GM19467 (cell line): ENCODE measurements at regions not wholly inside any gene's neighbourhood (a gene's known extent, or its start where the extent isn't known, plus 50 kb on each side); places are given as distances from the start of the nearest gene placed in this dataset.
"Not testable (repeated sequence)": the region's sequence is repeated elsewhere in the genome, so short reads cannot be mapped to it uniquely, and the experiment has no call there.

Experiments
- ATAC-seq: cut with Tn5 transposase; IDR thresholded peaks from one replicate; pipeline ENCODE4 v1.9.1; 2021; ENCODE audit warnings: mild to moderate bottlenecking, moderate library complexity; ENCODE audit not compliant: unreplicated experiment

DNA sequence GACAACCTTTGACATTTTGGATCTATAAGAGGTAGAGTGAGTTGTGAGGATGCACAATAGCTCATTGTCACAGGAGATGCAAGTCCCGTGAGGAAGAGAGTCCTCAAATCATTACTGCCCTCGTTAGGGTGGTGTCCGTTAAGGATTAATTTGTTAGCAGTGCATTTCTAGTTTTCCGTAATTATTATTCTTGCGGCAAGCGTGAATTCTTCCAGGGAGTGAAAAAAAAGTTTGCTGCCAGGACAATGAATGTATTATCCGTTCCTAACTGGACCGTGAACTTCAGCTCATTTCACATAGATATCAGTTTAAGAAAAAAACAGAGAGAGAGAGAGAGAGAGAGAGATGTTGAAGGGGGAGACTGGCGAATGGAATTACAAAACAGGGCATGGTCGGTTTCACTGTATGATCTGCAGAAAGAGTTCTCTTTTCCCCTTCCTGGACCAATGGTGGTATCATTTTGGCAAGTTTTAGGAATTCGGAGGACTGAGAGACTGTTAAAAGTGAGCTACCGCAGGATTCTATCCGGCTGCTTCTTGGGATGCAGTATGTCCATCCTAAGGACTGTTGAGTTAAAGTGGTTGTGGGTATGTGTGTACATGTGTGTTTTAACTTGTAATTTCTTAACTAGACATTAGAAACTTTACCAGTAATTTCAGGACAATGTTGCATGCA lies 216.0 kb upstream of the NFIA start:
- no peak for ATAC-seq

DNA sequence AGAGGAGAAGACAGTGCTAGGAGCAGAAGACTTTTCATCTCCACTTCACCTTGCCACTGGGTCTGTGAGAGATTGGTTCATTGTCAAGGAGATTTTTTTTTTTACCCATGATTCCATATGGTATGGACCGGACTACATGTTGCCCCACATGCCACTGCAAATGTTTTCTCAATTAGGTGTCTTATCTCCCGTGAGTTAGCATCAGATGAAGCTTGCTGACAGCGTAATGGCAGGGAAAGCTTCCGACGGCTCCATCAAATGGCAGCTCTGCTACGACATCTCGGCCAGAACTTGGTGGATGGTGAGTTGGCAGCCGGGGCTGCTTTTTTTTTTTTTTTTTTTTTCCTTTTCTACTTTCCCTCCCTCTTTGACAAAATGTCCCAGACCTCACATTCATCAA lies 217.2 kb upstream of the NFIA start:
- no peak for ATAC-seq

DNA sequence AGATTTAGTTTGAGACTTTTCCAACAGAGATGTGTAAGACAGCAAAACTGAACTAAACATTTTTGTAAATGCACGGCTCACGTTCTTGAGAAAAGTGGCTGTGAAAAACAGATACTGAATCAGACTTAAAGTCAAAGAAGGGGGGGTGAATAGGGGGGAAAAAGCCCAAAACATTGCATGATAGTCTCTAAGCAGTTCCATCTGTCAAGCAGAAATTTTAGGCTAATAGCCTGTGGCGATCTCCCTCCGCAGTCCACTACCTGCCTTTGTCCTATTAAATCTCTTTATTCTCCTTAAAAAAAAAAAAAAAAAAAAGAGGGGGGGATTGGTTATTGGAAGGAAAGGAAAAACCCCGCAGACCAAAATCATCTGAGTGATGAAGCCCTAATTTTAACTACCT lies 217.6 kb upstream of the NFIA start:
- ATAC-seq, result no peak

DNA sequence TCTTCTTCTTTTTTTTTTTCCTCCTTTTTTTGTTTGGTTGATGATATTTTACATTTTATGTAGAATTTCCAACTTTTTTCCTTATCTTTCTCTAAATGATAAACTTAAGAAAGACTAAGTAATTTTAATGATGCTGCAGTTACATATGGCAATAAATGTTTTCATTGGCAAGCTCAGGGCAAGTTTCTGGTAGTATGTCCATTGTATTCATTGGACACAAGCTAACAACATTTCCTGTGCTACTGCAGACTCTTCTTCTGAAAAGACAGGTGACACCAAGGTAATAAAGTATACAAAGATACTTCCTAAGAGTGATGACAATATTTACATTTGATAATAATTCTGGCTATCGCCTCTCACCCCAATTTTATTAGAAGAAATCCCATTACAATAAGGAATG lies 219.2 kb upstream of the NFIA start:
- ATAC-seq, result no peak

DNA sequence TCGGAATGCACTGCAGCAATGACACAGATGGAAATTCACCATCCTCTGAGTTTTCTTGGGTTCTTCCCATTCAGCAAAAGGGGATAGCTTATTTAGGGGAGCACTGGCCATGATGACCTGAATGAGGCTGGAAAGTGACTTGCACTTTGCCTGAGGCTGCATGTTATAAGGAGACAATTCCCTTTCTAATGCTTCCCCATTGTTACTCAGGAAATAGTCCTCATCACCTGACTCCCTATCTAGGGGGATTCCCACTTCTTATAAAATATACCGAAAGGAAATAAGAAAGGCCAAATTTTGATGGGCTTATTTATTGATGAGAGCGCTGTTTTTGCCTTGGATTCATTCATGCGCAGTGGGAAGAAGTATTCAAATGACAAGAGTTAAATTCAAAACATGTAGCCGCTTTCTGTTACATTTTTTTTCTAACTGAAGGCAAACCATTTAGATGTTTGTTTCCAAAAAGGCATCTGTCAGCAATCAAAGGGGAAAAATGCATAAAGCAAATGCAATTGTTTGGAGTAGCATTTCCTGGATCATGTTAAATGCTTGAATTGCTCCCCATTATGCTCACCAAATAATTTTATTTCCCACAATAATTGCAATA lies 220.3 kb upstream of the NFIA start:
- no peak for ATAC-seq

DNA sequence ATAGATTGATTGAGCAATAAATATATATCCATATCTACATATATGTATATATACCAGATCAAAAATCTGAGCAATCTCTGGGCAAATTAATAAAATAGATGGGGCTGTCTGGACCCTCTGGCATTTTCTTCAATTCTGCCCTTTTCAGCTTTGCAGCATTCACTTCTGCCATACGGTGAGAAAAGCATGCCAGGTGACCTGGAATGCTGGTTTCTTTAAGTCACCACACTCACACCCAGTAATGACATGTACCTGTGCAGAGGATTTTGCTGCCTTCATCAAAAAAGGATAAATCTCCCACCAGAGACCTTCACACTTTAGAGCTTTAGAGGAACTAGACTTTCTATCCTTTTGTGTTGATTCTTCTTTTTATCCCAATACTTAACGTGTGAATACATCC lies 223.2 kb upstream of the NFIA start:
- no peak for ATAC-seq

DNA sequence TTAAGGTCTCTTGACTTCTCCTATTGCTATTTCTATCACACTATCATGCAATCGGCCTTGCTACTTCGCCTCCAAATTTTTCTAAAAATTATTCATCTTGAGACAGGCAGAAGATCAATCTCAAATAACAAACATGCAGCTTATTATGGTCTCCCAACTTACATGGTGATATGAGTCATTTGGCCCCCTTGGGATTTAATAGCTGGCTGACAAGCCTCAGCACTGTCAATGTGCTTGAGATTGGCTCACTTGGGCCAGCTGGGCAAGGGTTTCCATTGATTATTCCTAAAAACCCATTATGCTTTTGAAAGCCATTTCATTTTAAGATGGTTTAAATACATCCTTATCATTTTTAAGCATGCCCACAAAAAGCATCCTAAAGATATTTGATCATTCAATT lies 224.5 kb upstream of the NFIA start:
- ATAC-seq, result no peak

DNA sequence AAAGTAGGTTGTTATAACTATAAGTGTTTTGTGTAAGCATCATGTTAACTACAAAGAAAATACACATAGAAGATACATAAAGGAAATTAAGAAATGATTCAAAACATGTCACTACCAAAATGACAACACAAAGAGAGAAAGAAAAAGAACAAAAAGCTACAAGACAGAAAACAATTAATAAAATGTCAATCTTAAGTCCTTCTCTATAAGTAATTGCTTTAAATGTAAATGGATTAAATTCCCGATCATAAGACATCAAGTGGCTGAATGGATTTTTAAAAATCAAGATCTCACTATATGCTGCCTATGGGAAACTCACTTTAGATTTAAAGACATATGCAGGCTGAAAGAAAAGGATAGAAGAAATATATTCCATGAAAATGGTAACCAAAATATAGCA lies 232.3 kb upstream of the NFIA start:
- ATAC-seq, result no peak

DNA sequence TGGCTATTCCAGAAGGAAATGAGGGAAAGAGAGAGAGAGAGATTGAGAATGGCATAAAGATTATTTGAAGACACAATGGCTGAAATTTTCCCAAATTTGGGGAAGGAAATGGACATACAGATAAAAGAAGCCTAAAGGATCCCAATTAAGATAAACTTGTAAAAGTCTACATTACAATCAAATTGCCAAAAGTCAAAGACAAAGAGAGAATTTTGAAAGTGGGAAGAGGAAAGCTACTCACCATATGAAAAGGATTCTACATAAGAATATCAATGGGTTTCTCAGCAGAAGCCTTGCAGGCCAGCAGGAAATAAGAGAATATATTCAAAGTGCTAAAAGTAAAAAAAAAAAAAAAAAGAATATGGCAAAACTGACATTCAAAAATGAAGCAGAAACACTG lies 233.0 kb upstream of the NFIA start:
- ATAC-seq, result no peak

DNA sequence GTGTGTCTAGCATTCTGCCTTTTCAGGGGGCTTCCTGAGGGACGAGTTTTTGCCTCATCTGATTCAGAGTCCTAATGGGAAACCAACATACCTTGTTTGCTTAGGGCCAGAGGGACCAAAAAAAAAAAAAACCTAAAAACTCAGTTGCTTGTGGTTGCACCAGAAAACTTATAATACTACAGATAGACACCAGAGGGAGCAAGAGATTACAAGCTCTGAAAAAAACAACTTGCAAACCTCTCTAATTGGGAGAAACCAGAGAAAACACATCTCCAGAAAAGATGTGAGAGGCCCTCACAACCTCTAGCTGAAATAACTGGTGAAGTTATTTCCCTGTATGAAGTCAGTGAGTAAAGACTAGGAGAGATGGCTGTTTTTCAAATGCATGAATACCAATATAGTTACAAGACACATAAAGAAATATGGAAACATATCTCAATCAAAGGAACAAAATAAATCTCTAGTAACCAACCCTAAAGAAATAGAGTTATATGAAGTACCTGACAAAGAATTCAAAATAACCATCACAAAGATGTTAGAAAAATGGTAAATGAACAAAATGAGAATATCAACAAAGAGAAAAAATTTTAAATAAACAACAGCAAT lies 233.7 kb upstream of the NFIA start:
- no peak for ATAC-seq

DNA sequence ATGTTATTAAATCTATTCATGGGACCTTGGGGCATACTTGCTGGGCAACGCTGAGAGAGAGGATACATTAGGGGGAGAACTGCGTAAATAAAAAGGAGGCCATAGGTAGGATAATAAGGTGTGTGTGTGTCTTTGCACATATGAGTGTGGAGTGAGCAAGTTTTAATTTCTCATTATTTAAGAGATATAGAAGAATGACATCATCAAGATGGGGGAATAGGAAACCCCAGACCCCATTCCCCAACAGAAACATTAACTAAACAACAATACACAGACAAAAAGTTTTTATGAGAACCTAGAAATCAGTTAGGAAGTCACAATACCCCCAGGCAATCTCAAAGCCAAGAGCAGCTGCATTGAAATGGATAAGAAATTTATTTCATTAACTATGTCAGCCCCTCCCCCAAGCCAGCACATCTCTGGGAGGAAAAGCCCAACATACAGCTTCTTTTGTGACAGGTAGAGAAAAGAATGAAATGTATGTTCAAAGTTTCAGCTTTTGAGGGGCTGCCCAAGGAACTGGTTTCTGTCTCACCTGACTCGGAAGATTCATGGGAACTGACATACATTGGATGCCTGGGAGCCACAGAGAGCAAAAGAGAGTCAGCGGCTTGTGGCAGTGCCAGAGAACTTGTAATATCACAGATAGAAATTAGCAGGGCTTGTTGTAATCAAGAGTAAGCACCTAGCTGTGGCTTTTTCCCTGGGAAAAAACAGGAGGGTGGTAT lies 234.3 kb upstream of the NFIA start:
- ATAC-seq, result no peak

DNA sequence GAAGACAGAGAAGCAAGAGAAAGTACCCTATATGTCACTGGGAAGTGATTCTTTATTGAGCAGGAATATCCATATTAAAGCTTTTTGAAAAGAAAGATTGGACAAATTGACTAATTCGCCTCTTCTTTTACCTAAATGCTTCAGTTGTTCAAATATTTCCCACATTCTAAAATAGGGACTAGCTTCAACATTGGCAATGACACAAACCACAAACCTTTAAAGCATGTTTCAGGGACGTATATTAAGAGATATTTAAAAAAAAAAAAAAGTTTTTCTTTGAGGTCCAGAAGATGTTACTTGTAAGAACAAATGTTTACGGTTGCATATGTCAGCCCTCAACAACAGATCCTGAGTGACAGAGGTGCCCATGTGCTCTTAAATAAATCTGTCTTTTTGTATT lies 235.0 kb upstream of the NFIA start:
- no peak for ATAC-seq

DNA sequence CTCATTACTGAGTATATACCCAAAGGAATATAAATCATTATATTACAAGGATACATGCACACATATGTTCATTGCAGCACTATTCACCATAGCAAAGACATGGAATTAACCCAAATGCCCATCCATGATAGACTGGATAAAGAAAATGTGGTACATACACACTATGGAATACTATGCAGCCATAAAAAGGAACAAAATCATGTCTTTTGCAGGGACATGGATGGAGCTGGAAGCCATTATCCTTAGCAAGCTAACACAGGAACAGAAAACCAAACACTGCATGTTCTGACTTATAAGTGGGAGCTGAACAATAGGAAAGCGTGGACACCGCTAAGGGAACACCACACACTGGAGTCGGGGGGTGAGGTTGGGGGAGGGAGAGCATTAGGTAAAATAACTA lies 236.7 kb upstream of the NFIA start:
- ATAC-seq, result not testable (repeated sequence)

DNA sequence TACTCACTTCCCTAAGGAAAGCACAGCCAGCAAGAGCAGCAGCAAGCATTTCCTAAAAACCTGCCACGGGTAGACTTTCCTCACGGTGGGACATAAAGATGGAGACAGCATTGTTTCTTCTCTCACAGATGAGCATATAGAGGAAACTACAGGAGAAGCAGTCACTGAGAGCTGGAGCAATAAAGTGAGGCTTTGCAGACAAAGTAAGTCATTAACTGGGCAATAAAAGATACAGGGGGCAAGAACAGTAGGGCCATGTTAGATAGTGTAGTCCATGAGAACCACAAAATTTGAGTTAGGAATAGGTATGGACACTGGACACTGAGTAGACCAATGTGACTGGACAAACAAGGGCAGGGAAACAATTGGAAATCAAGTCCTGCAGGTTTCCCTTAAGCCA lies 240.1 kb upstream of the NFIA start:
- ATAC-seq, result no peak

DNA sequence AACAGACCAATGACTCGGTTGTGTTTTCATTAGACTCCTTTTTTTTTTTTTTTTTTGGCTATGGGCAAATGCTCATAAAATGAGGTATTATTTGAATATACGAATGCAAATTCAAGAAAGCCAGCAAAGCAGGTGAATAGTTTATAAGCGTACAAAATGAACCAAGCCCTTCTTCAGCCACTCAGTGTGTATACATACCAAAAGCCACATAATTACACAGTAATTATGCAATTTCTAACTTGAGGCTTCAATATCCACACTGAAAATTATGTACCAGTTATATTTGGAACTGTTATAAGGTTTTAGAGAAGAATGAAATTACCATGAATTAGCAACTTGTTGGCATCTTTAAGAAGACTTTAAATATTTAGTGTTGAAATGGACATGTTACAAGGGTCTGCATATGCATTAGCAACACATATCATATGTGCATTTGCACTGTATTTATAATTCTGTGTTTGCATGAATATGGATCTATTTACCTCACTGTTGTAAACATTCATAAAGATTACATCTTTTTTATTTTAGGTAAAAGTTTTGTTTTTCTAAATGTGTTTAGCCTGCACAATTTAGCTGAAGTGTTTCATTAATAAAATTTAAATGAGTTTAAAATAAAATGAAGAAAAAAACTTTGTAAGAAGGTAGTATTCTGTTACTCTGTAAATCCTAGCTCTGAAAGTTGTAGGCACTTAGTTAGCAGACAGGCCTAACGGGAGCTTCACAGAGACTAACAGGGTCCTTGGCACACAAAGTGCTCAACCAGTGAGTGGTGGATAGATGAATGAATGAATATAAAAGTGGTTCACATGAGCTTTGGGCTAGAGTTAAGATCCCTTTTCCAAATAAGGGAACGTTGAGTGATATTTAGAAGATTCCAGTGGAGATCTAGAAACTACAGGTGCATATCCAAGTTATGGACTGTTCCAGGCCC lies 241.0 kb upstream of the NFIA start:
- ATAC-seq, result no peak

DNA sequence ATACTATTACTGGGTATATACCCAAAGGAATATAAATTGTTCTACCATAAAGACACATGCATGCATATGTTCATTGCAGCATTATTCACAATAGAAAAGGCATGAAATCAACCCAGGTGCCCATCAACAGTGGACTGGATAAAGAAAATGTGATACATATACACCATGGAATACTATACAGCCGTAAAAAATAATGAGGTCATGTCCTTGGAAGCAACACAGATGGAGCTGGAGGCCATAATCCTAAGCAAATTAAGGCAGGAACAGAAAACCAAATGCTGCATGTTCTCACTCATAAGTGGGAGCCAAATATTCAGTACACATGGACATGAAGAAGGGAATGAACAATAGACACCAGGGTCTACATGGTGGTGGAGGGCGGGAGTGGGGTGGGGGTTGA lies 241.9 kb upstream of the NFIA start:
- not testable (repeated sequence) for ATAC-seq

DNA sequence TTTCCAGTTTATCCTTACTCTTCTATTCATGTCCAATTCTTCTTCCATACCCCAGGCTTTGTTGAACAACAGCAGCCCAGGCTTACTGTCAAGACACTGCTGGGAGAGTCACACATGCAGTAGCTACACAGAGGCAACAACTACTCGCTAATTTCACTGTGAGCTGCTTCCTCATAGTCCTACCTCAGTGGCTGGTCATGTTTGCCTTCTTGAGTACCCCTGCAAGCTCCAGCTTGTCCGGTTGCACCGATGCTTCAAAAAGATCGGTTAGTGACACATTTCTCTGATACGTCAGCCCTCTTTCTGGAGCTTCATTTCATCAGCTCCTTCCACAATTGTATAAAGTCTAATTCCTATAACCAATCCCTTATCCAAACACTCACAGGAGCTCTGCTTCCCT lies 246.7 kb upstream of the NFIA start:
- no peak for ATAC-seq

DNA sequence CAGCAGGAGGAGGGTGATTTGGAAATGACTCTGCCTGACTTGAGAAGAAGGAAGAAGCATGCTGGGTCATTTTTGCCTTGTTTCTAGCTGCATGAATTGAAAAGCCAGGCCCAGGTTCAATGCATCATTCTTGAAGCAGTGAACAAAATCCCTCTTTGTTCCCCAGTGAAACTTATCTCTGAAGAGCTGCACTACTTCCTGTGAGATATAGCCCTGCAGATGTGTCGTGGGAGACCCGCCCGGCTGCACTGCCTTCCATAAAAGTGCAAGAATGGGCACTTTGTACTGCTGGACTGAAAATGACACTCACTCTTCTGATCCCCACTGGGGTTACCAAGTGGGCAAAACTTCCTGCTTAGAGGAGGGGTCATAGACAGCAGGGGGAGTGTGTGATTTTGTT lies 249.2 kb upstream of the NFIA start:
- no peak for ATAC-seq

DNA sequence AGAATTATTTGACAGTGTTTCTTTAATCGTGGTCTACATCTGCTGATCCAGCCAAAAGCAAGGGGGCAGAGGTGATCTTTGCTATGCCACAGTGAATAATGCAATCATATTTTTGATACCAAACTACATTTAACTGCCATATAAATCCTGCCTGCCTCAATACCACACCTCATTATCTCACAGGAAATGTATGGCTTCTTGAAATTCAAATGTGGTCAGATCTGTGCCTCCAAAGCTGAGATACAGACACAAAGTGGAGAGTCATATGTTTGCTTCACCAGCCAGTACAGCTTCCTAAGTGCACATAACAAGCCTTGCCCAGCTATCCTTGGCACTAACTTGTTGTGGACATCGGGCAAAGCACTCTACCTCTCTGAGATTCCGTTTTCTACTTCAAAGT lies 250.0 kb upstream of the NFIA start:
- no peak for ATAC-seq

DNA sequence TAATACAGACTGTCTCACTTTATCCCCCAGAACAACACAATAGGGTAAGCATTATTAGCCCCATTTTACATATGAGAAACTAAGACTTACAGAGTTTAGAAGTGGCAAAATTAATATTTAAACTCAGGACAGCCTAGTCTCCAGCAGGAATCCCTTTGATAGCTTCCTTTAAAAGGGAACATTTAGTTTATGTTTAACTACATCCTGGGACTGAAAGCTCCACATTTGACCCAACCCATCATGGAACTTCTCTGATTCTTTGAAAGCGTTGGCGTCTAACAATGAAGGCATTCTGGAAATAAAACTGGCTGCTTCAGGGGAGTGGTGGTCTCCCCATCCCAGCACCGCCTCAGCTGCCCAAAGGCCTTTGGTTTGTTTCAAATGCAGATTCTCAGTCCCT lies 250.6 kb upstream of the NFIA start:
- ATAC-seq, result no peak

DNA sequence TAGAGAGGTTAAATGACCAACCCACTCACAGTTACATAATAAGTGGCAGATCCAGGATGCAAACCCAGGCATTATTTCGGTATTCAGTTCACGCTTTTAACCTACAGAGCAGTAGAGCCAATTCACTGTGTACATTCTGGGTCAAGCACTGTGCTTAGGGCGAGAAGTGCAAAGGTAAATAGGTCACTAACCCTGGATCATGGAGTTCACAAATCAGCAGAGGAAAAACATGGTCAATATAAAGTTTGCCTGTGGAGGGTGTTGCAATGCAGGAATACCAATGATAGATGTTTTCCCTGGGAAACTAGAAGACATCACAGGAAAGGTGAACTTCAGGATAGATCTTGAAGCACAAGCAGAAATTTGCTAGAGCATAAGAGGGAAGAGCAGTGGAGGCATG lies 253.4 kb upstream of the NFIA start:
- ATAC-seq, result no peak
